HG03196 (cell line): ENCODE measurements at regions not wholly inside any gene's neighbourhood (a gene's known extent, or its start where the extent isn't known, plus 50 kb on each side); places are given as distances from the start of the nearest gene placed in this dataset.
"Not testable (repeated sequence)": the region's sequence is repeated elsewhere in the genome, so short reads cannot be mapped to it uniquely, and the experiment has no call there.

ENCODE experiments used
- ATAC-seq: cut with Tn5 transposase; IDR thresholded peaks from one replicate; pipeline ENCODE4 v1.9.1; 2021; ENCODE audit not compliant: unreplicated experiment

GRCh38 chr15:99481951-99482230 is 83.9 kb upstream of the MEF2A start:
- ATAC-seq, result no peak

GRCh38 chr15:99482993-99483392 is 82.8 kb upstream of the MEF2A start:
- no peak for ATAC-seq

- no peak for ATAC-seq
Observed at GRCh38 chr15:99485153-99485961, 80.4 kb upstream of the MEF2A start.

- ATAC-seq, result no peak
Observed at GRCh38 chr15:99485992-99486370, 79.8 kb upstream of the MEF2A start.

GRCh38 chr15:99486371-99487336 is 79.1 kb upstream of the MEF2A start:
- ATAC-seq, result no peak

GRCh38 chr15:99487337-99487730 is 78.5 kb upstream of the MEF2A start:
- no peak for ATAC-seq

GRCh38 chr15:99492275-99492674 is 73.5 kb upstream of the MEF2A start:
- no peak for ATAC-seq

- ATAC-seq, result no peak
Observed at GRCh38 chr15:99492716-99493115, 73.1 kb upstream of the MEF2A start.

GRCh38 chr15:99493461-99493860 is 72.3 kb upstream of the MEF2A start:
- no peak for ATAC-seq

- ATAC-seq, result not testable (repeated sequence)
Observed at GRCh38 chr15:99494536-99495233, 71.1 kb upstream of the MEF2A start.

- ATAC-seq, result no peak
Observed at GRCh38 chr15:99495430-99496301, 70.1 kb upstream of the MEF2A start.

- ATAC-seq, result no peak
Observed at GRCh38 chr15:99496302-99496629, 69.5 kb upstream of the MEF2A start.

GRCh38 chr15:99502182-99502581 is 63.6 kb upstream of the MEF2A start:
- peak; percentile 50 for ATAC-seq

- peak; percentile 5 for ATAC-seq
Observed at GRCh38 chr15:99502661-99503060, 63.1 kb upstream of the MEF2A start.

GRCh38 chr15:99503411-99503810 is 62.4 kb upstream of the MEF2A start:
- ATAC-seq, result no peak

- ATAC-seq, result peak; percentile 17
Observed at GRCh38 chr15:99504071-99504822, 61.5 kb upstream of the MEF2A start.

GRCh38 chr15:99504823-99505551 is 60.8 kb upstream of the MEF2A start:
- ATAC-seq, result peak; percentile 49

- ATAC-seq, result no peak
Observed at GRCh38 chr15:99506399-99506798, 59.4 kb upstream of the MEF2A start.

GRCh38 chr15:99507016-99507503 is 58.7 kb upstream of the MEF2A start:
- ATAC-seq, result no peak
